NB4 (cell line): ENCODE measurements at regions not wholly inside any gene's neighbourhood (a gene's known extent, or its start where the extent isn't known, plus 50 kb on each side); places are given as distances from the start of the nearest gene placed in this dataset.

ENCODE experiments used
- MYC ChIP-seq: IDR thresholded peaks from 2 replicates; pipeline ENCODE4 v1.6.1; 2011; ENCODE audit warnings: low read depth, low read length
- POLR2A ChIP-seq: IDR thresholded peaks from 2 replicates; pipeline ENCODE4 v1.6.1; 2011; ENCODE audit warnings: mild to moderate bottlenecking; ENCODE audit not compliant: insufficient read length; ENCODE audit errors: extremely low read depth
- TF ChIP-seq, protein P1 (sequence below): IDR thresholded peaks from one replicate; pipeline ENCODE4 v1.5.1; 2012; ENCODE audit warnings: low read depth, low read length
- TF ChIP-seq, protein P2 (sequence below): IDR thresholded peaks from 2 replicates; pipeline ENCODE4 v1.6.1; 2011; ENCODE audit warnings: low read depth, low read length

DNA sequence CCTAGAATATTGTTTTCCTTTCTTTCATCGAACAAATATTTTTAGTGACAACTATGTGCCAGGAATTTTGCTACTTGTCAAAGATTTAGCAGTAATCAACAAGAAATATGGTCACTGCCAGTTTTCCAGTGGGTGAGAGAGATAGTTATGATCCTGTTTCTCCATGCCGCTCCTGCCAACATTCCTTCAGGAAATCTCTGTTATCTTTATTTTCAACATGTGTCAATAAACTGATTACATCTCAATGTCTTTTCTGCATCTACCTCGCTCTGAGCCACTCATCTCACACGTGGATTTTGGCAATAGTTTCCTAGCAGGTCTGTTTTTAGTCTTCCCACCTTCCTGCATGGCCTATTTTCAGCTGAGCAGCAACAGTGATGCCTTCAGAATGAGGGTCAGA is 650.0 kb upstream of the STXBP6 start:
- TF ChIP-seq, protein P1, sequence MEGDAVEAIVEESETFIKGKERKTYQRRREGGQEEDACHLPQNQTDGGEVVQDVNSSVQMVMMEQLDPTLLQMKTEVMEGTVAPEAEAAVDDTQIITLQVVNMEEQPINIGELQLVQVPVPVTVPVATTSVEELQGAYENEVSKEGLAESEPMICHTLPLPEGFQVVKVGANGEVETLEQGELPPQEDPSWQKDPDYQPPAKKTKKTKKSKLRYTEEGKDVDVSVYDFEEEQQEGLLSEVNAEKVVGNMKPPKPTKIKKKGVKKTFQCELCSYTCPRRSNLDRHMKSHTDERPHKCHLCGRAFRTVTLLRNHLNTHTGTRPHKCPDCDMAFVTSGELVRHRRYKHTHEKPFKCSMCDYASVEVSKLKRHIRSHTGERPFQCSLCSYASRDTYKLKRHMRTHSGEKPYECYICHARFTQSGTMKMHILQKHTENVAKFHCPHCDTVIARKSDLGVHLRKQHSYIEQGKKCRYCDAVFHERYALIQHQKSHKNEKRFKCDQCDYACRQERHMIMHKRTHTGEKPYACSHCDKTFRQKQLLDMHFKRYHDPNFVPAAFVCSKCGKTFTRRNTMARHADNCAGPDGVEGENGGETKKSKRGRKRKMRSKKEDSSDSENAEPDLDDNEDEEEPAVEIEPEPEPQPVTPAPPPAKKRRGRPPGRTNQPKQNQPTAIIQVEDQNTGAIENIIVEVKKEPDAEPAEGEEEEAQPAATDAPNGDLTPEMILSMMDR: no peak
- TF ChIP-seq POLR2A (no peak), MYC (no peak)
- TF ChIP-seq, protein P2, sequence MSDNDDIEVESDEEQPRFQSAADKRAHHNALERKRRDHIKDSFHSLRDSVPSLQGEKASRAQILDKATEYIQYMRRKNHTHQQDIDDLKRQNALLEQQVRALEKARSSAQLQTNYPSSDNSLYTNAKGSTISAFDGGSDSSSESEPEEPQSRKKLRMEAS: no peak
